ENCODE measurements at regions not wholly inside any gene's neighbourhood (a gene's known extent, or its start where the extent isn't known, plus 50 kb on each side); places are given as distances from the start of the nearest gene placed in this dataset.
"Not testable (repeated sequence)": the region's sequence is repeated elsewhere in the genome, so short reads cannot be mapped to it uniquely, and the experiment has no call there.

- DNase-seq, result no peak
Measured at GRCh38 chr2:234796045-234796591, 155.7 kb upstream of the SH3BP4 start.

- no peak for DNase-seq
Measured at GRCh38 chr2:234795272-234795920, 156.4 kb upstream of the SH3BP4 start.

GRCh38 chr2:234794866-234795265 lies 157.0 kb upstream of the SH3BP4 start:
- no peak for DNase-seq

- no peak for DNase-seq
Measured at GRCh38 chr2:234793212-234793785, 158.5 kb upstream of the SH3BP4 start.

GRCh38 chr2:234792621-234793022 lies 159.2 kb upstream of the SH3BP4 start:
- no peak for DNase-seq

- DNase-seq, result not testable (repeated sequence)
Measured at GRCh38 chr2:234792096-234792495, 159.7 kb upstream of the SH3BP4 start.

- DNase-seq, result no peak
Measured at GRCh38 chr2:234790380-234790779, 161.4 kb upstream of the SH3BP4 start.

- no peak for DNase-seq
Measured at GRCh38 chr2:234789556-234790325, 162.1 kb upstream of the SH3BP4 start.

- no peak for DNase-seq
Measured at GRCh38 chr2:234788841-234789240, 163.0 kb upstream of the SH3BP4 start.

- DNase-seq, result no peak
Measured at GRCh38 chr2:234788381-234788780, 163.4 kb upstream of the SH3BP4 start.

GRCh38 chr2:234787114-234787513 lies 164.7 kb upstream of the SH3BP4 start:
- no peak for DNase-seq

- no peak for DNase-seq
Measured at GRCh38 chr2:234773764-234774409, 177.9 kb upstream of the SH3BP4 start.

- DNase-seq, result no peak
Measured at GRCh38 chr2:234773129-234773528, 178.7 kb upstream of the SH3BP4 start.

- no peak for DNase-seq
Measured at GRCh38 chr2:234772733-234773060, 179.1 kb upstream of the SH3BP4 start.

- no peak for DNase-seq
Measured at GRCh38 chr2:234771980-234772732, 179.7 kb upstream of the SH3BP4 start.

- DNase-seq, result no peak
Measured at GRCh38 chr2:234771176-234771575, 180.6 kb upstream of the SH3BP4 start.

GRCh38 chr2:234770715-234771141 lies 181.1 kb upstream of the SH3BP4 start:
- DNase-seq, result no peak

GRCh38 chr2:234770031-234770506 lies 181.7 kb upstream of the SH3BP4 start:
- no peak for DNase-seq

GRCh38 chr2:234768608-234769196 lies 183.1 kb upstream of the SH3BP4 start:
- DNase-seq, result no peak

- DNase-seq, result no peak
Measured at GRCh38 chr2:234765279-234765678, 186.5 kb upstream of the SH3BP4 start.

- DNase-seq, result no peak
Measured at GRCh38 chr2:234764372-234764771, 187.4 kb upstream of the SH3BP4 start.

Data from activated CD4-positive, alpha-beta T cell treated with anti-CD3 and anti-CD28 coated beads for 4 hours (primary cell).